ENCODE measurements at regions not wholly inside any gene's neighbourhood (a gene's known extent, or its start where the extent isn't known, plus 50 kb on each side); places are given as distances from the start of the nearest gene placed in this dataset.

- Histone ChIP-seq H3K36me3 (no peaks in the 10 kb centered on the region), H3K4me3 (no peak overlapping the region), H3K27me3 (no peaks in the 10 kb centered on the region), H3K27ac (no peak overlapping the region), H3K4me1 (no peaks in the 10 kb centered on the region), H3K9me3 (peaks cover 0 to 6% of the 10 kb centered on the region in 2 donors)
- no peak for DNase-seq (ENCODE audit: low spot score)
- TF ChIP-seq, protein P1, sequence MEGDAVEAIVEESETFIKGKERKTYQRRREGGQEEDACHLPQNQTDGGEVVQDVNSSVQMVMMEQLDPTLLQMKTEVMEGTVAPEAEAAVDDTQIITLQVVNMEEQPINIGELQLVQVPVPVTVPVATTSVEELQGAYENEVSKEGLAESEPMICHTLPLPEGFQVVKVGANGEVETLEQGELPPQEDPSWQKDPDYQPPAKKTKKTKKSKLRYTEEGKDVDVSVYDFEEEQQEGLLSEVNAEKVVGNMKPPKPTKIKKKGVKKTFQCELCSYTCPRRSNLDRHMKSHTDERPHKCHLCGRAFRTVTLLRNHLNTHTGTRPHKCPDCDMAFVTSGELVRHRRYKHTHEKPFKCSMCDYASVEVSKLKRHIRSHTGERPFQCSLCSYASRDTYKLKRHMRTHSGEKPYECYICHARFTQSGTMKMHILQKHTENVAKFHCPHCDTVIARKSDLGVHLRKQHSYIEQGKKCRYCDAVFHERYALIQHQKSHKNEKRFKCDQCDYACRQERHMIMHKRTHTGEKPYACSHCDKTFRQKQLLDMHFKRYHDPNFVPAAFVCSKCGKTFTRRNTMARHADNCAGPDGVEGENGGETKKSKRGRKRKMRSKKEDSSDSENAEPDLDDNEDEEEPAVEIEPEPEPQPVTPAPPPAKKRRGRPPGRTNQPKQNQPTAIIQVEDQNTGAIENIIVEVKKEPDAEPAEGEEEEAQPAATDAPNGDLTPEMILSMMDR (IDR thresholded peaks at IDR 0.05) = no peak
These were observed 715.1 kb downstream of the MAT2B start for GRCh38 chr5:164220522-164220921.

- Histone ChIP-seq H3K27me3 (no peaks in the 10 kb centered on the region), H3K9me3 (no peaks in the 10 kb centered on the region), H3K4me3 (no peak overlapping the region), H3K27ac (no peak overlapping the region), H3K36me3 (no peaks in the 10 kb centered on the region), H3K4me1 (no peaks in the 10 kb centered on the region)
- TF ChIP-seq, protein P1 (IDR thresholded peaks at IDR 0.05) = no peak
- no peak for DNase-seq (ENCODE audit: low spot score)
These were observed 718.8 kb downstream of the MAT2B start for GRCh38 chr5:164224236-164224635.

DNA sequence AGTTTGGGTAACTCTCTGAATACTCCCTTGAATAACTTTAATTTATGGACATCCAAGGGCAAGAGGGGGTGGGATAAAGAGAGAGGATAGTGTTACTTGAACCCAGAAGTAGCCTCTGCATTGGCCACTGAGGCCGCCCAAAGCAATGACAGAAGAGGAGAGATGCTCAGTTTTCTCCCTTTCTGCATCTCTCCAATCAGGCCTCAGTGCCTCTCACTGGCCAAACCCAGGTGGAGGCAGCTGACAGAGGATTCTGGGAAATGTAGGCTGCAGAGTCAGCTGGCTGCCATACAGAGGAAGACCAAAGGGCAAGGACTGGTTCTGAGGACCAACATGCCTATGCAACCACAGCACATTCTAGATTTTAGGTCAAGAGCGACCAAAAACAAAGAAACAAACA is 719.4 kb downstream of the MAT2B start:
- TF ChIP-seq, protein P1 (IDR thresholded peaks at IDR 0.05) = no peak
- Histone ChIP-seq H3K27ac (no peak overlapping the region), H3K4me3 (no peak overlapping the region), H3K4me1 (no peaks in the 10 kb centered on the region), H3K27me3 (no peaks in the 10 kb centered on the region), H3K9me3 (no peaks in the 10 kb centered on the region), H3K36me3 (no peaks in the 10 kb centered on the region)
- no peak for DNase-seq (ENCODE audit: low spot score)

DNA sequence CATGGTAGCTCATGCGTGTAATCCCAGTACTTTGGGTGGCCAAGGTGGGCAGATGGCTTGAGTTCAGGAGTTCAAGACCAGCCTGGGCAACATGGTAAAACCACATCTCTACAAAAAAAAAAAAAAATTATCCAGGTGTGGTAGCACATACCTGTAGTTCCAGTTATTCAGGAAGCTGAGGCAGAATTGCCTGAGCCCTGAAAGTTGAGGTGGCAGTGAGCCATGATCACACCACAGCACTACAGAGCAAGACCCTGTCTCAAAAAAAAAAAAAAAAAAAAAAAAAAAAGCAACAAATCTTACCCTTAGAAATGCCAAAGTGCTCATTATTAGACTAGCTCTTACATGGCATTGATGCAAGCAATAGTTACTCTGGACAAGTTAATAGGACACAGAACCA is 724.9 kb downstream of the MAT2B start:
- Histone ChIP-seq H3K9me3 (no peaks in the 10 kb centered on the region), H3K4me1 (no peaks in the 10 kb centered on the region)
- no peak for DNase-seq (ENCODE audit: low spot score)

DNA sequence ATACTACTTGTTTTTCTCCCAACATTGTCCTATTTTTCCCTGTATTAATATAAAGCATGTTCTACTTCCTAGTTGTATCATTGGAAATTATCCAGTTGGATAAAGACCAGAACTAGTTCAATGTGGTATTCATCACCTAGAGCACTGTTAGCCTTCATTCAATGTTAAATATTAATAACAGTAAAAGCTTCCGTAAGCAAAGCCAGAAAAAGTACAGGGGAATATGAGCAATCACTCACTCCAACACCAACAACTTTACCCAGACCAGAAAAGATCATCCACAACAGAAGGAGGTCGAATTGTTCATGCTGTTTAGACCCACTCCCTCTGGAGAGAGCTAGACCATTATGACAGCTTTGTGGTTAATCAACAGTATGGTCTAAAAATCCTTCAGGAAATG is 728.4 kb downstream of the MAT2B start:
- no peaks in the 10 kb centered on the region for H3K4me1 ChIP-seq
- TF ChIP-seq, protein P1 (IDR thresholded peaks at IDR 0.05) = no peak
- H3K27ac ChIP-seq = no peak overlapping the region
- H3K4me3 ChIP-seq = no peak overlapping the region
- no peaks in the 10 kb centered on the region for H3K27me3 ChIP-seq
- no peak for DNase-seq (ENCODE audit: low spot score)
- no peaks in the 10 kb centered on the region for H3K9me3 ChIP-seq
- H3K36me3 ChIP-seq = no peaks in the 10 kb centered on the region

More for the DNA sequence above, 724.9 kb downstream of the MAT2B start:
- H3K4me3 ChIP-seq = no peak overlapping the region
- no peaks in the 10 kb centered on the region for H3K27me3 ChIP-seq
- no peak overlapping the region for H3K27ac ChIP-seq
- TF ChIP-seq, protein P1 (IDR thresholded peaks at IDR 0.05) = no peak
- H3K36me3 ChIP-seq = no peaks in the 10 kb centered on the region

GRCh38 chr5:164234321-164234720 is 728.9 kb downstream of the MAT2B start:
- Histone ChIP-seq H3K36me3 (no peaks in the 10 kb centered on the region), H3K27ac (no peak overlapping the region), H3K4me1 (no peaks in the 10 kb centered on the region), H3K27me3 (no peaks in the 10 kb centered on the region), H3K9me3 (no peaks in the 10 kb centered on the region), H3K4me3 (no peak overlapping the region)
- no peak for DNase-seq (ENCODE audit: low spot score)
- TF ChIP-seq, protein P1 (IDR thresholded peaks at IDR 0.05) = no peak
